CD1c-positive myeloid dendritic cell (primary cell): ENCODE measurements at regions not wholly inside any gene's neighbourhood (a gene's known extent, or its start where the extent isn't known, plus 50 kb on each side); places are given as distances from the start of the nearest gene placed in this dataset.
"Not testable (repeated sequence)": the region's sequence is repeated elsewhere in the genome, so short reads cannot be mapped to it uniquely, and the experiment has no call there.

Experiments
- DNase-seq: peaks from one replicate; pipeline ENCODE4 v3.0.0-alpha.2; 2016; ENCODE audit errors: extremely low spot score

DNA sequence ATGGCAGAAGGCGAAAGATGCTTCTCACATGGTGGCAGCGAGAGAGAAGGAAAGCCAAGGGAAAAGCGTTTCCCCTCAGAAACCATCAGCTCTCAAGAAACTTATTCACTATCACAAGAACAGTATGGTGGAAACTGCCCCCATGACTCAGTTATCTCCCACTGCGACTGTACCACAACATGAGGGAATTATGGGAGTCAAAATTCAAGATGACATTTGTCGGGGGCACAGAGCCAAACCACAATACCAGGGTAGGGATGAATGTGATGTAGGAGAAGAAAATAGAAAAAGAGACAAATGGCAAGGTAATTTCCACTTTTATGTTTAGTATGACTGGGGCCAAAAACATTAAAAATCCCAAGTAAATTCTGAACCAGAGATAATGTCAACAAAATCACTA, 216.8 kb downstream of the TRIM36 start:
- no peak for DNase-seq

DNA sequence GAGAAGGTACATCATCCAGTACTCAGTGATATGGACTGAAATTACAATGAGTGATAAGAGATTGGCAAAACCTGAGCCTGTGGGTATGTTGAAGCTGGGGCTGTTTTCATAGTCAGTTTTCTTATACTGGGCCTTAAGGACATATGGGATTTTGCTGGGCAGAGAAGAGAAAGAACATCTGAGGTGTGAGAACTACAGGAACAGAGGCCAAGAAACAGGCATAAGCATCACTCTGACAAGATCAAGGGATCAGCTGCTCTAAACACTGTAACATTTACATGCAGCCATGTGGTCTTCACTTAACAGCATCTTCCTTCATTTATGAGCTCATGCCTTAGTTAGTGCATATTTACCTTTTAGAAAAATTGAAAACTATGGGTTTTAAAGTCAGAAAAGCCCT, 220.0 kb downstream of the TRIM36 start:
- no peak for DNase-seq

DNA sequence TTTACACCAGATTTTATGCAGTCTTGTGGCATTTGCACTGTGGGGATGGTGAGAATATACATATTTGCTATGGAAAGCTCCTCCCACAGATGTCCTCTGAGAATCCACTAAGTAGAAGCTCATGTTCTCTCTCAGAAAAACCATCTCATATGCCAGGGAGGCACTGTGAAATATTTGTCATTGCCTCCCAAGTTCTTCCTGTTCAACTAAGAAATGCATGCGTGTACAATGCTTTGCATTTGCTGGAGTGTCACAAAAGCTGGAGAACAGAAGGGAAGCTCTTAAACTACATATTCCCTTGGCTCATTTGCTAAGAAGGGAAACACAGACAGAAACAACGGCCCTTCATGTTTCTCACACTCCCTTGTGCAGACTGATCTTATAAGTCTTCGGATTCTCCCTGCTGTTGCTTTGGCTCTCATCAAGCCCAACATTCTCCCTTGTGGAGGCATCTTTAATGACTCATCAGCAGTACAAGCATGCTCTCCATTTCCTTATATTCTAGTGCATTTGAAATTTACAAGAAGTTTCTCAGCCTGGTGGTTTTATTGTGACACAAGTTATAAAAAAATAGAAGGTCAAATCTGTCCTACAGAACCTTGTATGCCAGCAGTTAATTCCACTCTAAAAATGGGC, 220.6 kb downstream of the TRIM36 start:
- DNase-seq = no peak

DNA sequence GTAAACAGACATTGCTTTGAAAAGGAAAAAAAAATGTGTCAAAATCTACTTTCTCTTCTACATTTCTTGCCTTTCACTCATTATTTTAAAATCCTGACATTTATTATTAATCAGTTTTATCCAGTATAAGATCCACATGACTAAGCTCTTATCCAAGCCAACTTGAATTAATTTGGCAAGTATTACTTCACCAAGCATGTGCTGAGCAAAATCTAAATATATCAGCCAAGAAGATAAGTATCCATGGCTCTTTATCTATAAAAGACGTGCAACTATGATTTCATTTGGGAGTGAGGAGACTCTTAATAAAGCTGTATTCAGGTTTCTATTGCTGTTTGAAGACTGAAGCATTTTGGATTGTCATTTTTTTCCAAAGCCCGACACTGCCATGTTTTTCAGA, 221.3 kb downstream of the TRIM36 start:
- DNase-seq = no peak

DNA sequence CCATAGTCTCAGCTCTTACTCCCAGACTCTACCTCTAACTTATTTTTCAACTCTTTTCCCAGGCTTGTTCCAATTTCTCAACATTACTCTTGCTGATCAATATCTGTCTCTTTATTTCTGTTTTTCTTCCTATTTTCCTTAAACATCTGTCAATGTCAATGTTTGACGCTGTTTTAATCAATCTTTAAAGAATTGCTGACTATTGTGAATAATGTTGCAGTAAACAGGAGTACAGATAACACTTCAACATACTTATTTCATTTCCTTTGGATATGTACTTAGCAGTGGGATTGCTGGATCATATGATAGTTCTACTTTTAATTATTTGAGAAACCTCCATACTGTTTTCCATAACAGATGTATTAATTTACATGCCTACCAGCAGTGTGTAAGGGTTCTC, 229.0 kb downstream of the TRIM36 start:
- DNase-seq = no peak

DNA sequence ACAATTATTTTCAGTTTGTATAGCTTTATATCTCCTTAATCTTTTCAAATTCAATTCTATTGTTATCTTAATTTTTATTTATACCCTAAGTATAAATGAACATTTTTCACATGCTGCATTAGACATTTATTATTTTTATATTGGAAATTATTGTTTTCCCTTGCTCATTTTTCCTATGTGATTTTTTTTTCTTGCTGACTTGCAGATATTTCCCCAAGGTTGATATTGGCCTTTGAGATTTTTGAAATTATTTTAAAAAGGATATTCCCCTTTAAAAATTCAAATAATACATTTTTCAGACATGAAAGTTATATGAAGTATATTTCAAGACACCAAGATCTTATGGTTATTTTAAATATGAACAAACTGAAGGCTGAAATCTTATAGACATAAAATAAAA, 234.2 kb downstream of the TRIM36 start:
- DNase-seq = no peak

DNA sequence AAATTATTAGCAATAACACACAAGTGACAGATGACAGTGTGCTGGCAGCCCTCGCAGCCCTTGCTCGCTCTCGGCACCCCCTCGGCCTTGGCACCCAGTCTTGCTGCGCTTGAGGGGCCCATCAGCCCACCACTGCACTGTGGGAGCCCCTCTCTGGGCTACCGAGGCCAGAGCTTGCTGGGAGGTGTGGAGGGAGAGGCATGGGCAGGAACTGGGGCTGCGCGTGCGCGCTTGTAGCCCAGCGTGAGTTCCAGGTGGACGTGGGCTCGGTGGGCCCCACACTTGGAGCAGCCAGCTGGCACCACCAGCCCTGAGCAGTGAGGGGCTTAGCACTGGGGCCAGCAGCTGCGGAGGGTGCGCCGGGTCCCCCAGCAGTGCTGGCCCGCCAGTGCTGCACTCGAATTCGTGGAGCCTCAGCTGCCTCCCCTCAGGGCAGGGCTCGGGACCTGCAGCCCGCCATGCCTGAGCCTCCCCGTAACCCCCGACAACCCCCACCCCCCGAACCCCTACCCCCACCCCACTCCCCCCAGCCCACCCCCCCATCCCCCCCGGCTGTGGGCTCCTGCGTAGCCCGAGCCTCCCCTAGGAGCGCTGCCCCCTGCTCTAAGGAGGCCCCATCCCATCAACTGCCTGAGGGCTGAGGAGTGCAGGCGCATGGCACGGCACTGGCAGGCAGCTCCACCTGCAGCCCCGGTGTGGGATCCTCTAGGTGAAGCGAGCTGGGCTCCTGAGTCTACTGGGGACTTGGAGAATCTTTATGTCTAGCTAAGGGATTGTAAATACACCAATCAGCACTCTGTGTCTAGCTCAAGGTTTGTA, 240.9 kb downstream of the TRIM36 start:
- no peak for DNase-seq

DNA sequence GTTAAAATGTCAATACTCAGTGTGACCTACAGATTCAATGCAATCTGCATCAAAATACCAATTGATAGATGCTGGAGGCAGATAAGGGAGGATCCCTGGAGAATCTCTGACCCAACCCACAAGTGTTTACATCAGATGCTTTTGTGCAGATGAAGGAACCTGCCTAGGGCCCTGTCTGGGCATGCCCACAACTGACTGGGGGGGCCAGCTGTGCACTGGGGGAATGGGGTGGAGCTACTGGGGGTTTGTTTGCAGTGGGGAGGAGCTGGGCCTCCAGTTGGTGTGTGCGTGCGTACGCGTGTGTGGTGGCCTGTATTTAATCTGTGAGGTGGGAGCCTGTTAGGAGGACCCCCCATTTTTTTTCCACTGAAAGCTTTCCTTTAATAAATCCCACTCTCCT, 244.9 kb downstream of the TRIM36 start:
- DNase-seq = no peak

DNA sequence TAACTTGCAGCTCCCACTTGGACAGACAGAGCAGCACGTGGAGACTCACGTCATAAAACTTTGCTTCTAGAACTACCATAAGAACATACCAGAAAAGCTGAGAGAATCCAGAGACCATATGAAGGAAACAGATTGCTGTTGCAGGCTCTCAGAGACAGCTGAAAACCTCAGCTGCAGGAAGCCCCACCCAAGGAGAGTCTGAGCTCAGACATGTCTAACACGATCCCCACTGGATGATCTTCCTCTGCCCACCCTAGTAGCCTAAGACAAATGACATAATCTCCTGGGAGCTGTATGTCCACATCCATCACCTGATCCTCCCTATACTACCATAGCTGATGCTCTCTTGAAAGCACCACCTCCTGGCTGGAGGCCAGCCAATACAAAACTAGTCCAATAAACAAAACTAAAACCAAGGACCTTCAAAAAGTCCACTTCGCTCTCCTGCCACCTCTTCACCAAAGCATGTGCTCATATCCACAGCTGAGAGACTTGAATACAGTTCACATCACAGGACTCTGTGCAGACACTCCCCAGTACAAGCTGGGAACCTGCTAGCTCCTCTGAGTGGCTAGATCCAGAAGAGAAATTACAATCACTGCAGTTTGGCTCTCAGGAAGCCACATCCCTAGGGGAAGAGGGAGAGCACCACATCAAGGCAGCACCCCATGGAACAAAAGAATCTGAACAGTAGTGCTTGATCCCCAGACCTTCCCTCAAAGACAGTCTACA, 257.4 kb downstream of the TRIM36 start:
- DNase-seq = no peak

DNA sequence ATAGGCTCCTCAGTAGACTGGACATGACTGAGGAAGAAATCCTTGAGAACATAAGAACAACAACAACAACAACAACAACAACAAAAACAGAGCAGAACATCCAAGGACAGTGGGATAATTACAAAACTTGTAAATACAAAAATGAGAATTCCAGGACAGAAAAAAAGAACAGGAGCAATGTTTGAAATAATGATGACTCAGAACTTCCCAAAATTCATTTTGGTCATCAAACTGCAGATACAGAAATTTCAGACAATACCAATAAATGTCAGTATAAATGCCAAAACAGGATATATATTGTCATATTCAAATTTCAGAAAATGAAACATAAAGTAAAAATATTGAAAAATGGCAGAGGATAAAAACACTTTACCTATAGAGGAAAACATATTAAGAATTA, 259.0 kb downstream of the TRIM36 start:
- no peak for DNase-seq

DNA sequence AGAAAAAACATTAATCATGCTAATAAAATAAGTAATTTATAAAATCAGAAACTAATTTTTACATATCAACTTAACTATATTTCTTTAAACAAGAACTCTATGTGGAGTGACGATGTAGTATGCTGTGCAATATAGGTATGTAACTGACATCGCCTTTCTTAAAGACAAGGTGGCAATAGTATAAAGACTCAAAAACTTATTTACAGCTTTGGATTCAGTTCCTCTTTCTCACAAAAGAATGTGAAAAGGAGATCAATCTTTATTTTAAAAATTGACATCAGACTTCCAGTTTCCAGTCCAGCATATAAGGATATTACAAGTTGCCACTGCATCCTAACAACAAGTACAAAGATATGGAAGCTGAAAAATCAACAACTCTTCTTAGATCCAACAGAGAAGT, 260.3 kb downstream of the TRIM36 start:
- no peak for DNase-seq

DNA sequence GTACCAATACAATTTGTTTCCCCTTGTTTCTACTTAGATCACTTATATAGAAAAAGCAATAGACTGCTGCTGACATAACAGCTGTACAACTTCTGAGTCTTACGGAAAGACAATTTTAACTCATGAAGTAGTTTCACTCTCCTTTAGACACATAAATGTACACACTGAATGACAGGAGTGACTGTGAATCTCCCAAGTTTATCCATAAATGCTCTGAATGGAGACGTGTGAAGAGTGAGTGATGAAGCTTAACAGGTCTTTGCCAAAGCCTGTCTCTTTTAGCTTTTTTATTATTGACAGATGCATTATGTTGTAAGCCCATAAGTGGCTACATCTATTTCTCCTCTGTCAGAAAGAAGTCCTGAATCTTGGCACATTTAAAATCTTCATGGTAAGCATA, 265.9 kb downstream of the TRIM36 start:
- no peak for DNase-seq

DNA sequence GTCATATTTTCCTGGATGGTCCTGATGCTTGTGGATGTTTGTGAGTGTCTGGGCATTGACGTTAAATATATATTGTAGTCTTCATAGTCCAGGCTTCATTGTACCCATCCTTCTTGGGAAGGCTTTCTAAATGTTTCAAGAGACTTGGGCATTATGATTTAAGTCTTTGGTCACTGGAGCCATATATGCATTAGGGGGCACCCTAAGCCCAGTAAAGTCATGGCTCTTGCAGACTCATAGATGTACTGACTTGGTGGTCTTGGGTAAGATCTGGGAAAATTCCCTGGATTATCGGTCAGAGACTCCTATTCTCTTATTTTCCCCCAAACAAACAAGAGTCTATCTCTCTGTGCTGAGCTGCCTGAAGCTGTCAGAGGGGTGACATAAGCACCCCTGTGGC, 271.1 kb downstream of the TRIM36 start:
- no peak for DNase-seq

DNA sequence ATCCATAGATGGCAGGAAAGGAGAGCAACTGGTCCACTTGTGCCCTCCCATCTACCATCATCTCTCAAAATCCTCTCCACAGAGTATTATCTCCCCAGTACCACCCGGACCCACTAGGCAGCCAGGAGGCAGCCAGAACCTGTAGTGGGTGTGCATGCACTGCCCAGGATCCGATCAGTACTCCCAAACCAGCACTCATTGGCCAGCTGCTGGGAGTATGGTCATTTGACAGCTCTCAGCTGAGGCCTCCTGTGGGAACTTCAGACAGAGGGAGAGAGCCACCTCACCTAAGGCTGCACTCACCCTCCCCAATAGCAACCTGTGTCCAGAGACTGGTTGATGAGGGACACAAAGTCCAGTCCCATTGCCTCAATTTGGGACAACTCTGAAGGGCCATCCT, 286.0 kb downstream of the TRIM36 start:
- no peak for DNase-seq

DNA sequence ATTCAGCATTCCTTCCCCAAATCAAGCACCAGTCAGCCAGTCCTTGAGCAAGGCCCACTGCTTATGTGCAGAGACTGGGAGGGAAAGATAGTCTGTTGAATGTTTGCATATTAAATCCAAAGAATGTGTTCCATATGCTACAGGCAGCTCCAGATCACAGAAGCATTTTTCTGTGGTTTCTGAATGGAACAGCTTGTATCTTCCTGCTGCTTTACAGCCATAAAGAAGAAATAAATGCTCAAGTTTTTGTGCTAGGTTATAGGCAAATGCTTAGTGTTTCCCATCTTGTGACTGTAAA, 310.3 kb downstream of the TRIM36 start:
- no peak for DNase-seq

DNA sequence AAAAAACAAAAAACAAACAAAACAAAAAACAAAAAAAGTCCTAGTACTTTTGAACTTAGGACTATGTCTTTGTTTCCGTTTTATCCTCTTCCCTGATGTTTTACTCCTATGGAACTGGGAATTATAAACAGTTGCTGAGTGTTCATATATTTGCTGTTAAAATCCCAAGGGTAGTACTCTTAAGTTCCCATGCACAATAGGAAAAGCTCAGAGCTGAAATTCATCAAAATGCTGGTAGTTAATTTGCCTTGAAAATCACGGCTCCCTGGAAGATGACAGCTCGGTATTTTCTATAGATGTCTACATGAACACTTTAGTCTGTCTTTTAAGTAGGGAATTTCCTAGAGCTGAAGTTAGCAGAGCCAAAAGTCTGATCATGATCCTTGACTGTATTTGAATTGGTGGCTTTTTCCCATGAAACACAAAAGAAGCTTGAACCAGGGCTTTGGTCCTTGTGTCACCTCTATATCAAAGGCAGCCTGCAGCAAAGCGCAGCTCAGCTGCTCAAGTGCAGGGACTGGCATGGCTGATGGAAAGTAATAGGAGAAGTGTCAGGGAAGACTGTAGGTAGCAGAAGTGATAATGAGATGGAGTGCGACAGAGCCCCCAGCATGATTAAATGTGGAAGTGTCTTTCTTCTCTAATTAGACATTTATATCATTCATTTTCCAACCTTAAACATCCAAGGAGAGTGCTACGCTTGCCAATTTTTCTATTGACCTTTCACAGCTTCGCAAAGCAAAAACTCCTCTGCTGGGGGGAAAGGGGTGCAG, 310.9 kb downstream of the TRIM36 start:
- DNase-seq = no peak

DNA sequence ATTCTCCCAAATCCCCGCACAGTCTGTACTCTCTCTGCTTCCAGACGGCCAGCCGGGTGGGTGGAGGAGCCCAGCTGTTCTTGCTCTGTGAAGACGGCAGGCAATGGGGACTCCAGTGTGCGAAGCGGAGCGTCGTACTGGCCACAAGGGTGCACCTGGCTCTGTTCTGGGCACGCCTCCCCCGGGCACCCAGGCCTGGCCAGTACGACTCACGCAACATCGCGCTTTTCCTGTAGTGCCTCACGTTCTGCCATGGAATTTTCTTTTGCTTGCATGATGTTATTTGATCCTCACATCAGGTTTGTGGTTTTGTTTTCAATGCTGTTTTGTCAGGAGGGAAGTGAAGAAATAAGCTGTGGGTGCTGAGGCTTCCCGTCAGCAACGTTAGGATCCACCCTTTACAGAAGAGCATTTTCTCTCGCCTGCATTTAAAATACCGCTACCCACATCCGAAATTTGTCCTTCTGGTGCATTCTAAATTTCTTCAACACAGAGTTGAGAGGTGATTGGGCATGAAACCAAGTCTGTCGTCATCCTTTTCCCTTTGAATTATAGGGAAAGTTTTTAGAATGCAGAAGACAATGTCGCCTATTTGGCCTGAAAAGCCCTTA, 311.7 kb downstream of the TRIM36 start:
- DNase-seq = peak; percentile 44

DNA sequence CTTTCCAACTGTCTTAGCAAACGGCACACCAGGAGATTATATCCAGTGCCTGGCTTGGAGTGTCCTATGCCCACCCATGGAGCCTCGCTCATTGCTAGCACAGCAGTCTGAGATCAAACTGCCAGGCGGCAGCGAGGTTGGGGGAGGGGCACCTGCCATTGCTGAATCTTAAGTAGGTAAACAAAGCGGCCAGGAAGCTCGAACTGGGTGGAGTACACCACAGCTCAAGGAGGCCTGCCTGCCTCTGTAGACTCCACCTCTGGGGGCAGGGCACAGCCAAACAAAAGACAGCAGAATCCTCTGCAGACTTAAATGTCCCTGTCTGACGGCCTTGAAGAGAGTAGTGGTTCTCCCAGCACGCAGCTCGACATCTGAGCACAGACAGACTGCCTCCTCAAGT, 325.0 kb downstream of the TRIM36 start:
- DNase-seq = not testable (repeated sequence)

DNA sequence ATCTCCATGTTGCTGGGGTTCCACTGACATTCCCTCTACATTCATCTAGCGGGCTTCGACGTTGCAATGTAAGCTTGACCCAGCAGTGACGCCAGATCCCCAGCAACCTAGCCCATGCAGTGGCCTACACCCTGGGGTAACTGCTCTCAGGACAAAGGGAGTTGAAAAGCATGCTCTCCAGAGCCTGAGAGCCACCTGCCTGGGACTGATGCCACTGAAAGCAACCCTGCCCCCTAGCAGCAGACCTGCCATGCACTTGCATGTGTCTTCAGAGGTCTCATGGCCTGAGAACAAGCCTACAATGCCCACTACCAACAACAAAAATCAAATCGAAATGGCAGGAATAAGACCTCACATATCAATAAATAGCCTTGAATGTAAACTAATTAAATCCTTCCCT, 330.3 kb downstream of the TRIM36 start:
- DNase-seq = no peak

DNA sequence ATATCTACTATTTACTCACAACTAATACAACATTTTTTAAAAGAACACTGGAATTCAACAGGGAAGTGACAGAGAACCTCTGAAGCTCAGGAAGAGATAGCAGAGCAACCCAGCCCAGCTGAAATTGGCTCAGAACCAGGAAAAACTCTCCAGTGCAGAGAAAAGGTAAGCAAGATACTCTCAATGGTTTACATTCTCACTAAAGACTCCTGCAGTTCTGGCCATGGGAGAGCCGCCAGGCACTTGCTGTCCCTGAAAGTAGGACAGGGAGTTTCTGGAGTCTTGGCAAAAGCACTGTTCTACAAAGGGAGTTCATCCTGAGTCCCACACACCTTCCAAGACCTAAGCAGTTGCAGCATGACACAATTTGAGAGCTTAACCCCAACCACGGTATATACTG, 330.8 kb downstream of the TRIM36 start:
- DNase-seq = no peak

DNA sequence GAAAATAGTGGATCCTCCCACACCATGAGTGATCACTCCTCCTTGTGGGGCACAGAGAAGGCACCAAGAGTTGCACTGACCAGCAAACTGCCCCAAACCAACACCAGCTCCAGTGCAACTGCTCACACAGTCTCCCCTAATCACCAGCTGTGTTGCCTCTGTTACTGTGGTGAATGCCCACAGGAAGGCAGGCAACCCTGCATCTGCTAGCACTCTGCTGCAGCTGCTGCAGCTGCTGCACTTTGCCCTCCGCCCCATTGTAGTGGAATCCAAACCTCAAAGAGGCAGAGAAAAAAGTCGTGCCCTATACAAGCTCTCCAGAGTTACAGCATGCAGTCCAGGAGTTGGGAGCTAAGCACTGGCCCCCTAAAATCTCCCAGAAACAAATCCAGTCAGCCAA, 339.6 kb downstream of the TRIM36 start:
- DNase-seq = no peak

DNA sequence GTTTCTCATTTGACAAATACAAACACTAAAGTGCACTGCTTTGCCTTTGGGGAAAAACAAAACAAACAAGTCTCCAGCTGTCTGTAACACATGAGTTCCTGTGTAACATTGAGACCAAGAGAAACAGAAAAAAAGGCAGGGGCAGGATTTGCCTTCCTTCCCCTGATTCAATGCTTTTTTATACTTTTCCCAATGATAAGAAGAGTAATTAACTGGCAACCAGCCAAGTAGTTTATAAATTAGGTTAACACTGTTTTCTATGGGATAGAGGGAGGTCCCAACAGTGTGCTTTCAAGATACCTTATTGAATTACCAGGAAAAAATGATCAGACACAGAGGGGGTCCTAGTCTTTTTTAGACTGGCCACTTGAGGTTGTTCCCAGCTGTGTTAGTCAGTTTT, 346.8 kb downstream of the TRIM36 start:
- DNase-seq = no peak
